ENCODE measurements at regions not wholly inside any gene's neighbourhood (a gene's known extent, or its start where the extent isn't known, plus 50 kb on each side); places are given as distances from the start of the nearest gene placed in this dataset.
"Not testable (repeated sequence)": the region's sequence is repeated elsewhere in the genome, so short reads cannot be mapped to it uniquely, and the experiment has no call there.

- in situ Hi-C loops (cut with MboI; ENCODE audit: low sequenced_read_pairs in 4 of 4): not testable (repeated sequence)
Observed at GRCh38 chr2:87567093-87567492, 180.8 kb upstream of the PLGLB2 start.

GRCh38 chr2:87567912-87568311, 180.0 kb upstream of the PLGLB2 start:
- DNase-seq; in situ Hi-C loops (cut with MboI; ENCODE audit: low sequenced_read_pairs in 4 of 4); H3K36me3 ChIP-seq; ATAC-seq; intact Hi-C loops (cut with DNase I; ENCODE audit: low total_unique reads); H3K27ac ChIP-seq; H3K9me3 ChIP-seq; H3K27me3 ChIP-seq; H3K4me1 ChIP-seq; H3K4me3 ChIP-seq: not testable (repeated sequence)

More at GRCh38 chr2:87567093-87567492, 180.8 kb upstream of the PLGLB2 start:
- H3K9me3 ChIP-seq; H3K4me1 ChIP-seq; H3K27me3 ChIP-seq; H3K4me3 ChIP-seq; ATAC-seq; H3K27ac ChIP-seq; DNase-seq; intact Hi-C loops (cut with DNase I; ENCODE audit: low total_unique reads); H3K36me3 ChIP-seq: not testable (repeated sequence)

- H3K36me3 ChIP-seq; H3K4me3 ChIP-seq; DNase-seq; in situ Hi-C loops (cut with MboI; ENCODE audit: low sequenced_read_pairs in 4 of 4); ATAC-seq; intact Hi-C loops (cut with DNase I; ENCODE audit: low total_unique reads); H3K27me3 ChIP-seq; H3K27ac ChIP-seq; H3K9me3 ChIP-seq; H3K4me1 ChIP-seq: not testable (repeated sequence)
Observed at GRCh38 chr2:87568554-87569278, 179.2 kb upstream of the PLGLB2 start.

GRCh38 chr2:87569689-87570397, 178.0 kb upstream of the PLGLB2 start:
- DNase-seq: not testable (repeated sequence)

GRCh38 chr2:87571889-87572465, 175.9 kb upstream of the PLGLB2 start:
- ATAC-seq; H3K4me1 ChIP-seq; H3K9me3 ChIP-seq; H3K27ac ChIP-seq; DNase-seq; H3K4me3 ChIP-seq; H3K27me3 ChIP-seq; intact Hi-C loops (cut with DNase I; ENCODE audit: low total_unique reads); in situ Hi-C loops (cut with MboI; ENCODE audit: low sequenced_read_pairs in 4 of 4); H3K36me3 ChIP-seq: not testable (repeated sequence)

More at GRCh38 chr2:87569689-87570397, 178.0 kb upstream of the PLGLB2 start:
- ATAC-seq; H3K4me3 ChIP-seq; intact Hi-C loops (cut with DNase I; ENCODE audit: low total_unique reads); H3K27ac ChIP-seq; in situ Hi-C loops (cut with MboI; ENCODE audit: low sequenced_read_pairs in 4 of 4); H3K9me3 ChIP-seq; H3K36me3 ChIP-seq; H3K27me3 ChIP-seq; H3K4me1 ChIP-seq: not testable (repeated sequence)

- DNase-seq; H3K27me3 ChIP-seq; H3K4me1 ChIP-seq; in situ Hi-C loops (cut with MboI; ENCODE audit: low sequenced_read_pairs in 4 of 4); intact Hi-C loops (cut with DNase I; ENCODE audit: low total_unique reads); H3K36me3 ChIP-seq; H3K9me3 ChIP-seq; H3K4me3 ChIP-seq; H3K27ac ChIP-seq; ATAC-seq: not testable (repeated sequence)
Observed at GRCh38 chr2:87572906-87573305, 175.0 kb upstream of the PLGLB2 start.

- H3K4me3 ChIP-seq; H3K9me3 ChIP-seq; intact Hi-C loops (cut with DNase I; ENCODE audit: low total_unique reads); H3K4me1 ChIP-seq; H3K27me3 ChIP-seq; H3K36me3 ChIP-seq; in situ Hi-C loops (cut with MboI; ENCODE audit: low sequenced_read_pairs in 4 of 4); DNase-seq; H3K27ac ChIP-seq: not testable (repeated sequence)
- ATAC-seq: peak; percentile 80 to 87
Observed at GRCh38 chr2:87573386-87574192, 174.3 kb upstream of the PLGLB2 start.

GRCh38 chr2:87574193-87575119, 173.4 kb upstream of the PLGLB2 start:
- H3K36me3 ChIP-seq; H3K4me1 ChIP-seq; intact Hi-C loops (cut with DNase I; ENCODE audit: low total_unique reads); H3K27me3 ChIP-seq; H3K4me3 ChIP-seq; in situ Hi-C loops (cut with MboI; ENCODE audit: low sequenced_read_pairs in 4 of 4); DNase-seq; H3K9me3 ChIP-seq; H3K27ac ChIP-seq: not testable (repeated sequence)
- ATAC-seq: peak; percentile 34 to 52

GRCh38 chr2:87575138-87575537, 172.7 kb upstream of the PLGLB2 start:
- H3K27ac ChIP-seq; in situ Hi-C loops (cut with MboI; ENCODE audit: low sequenced_read_pairs in 4 of 4): not testable (repeated sequence)

GRCh38 chr2:87577358-87577757, 170.5 kb upstream of the PLGLB2 start:
- H3K27ac ChIP-seq; H3K9me3 ChIP-seq; H3K27me3 ChIP-seq; H3K4me3 ChIP-seq; DNase-seq; H3K36me3 ChIP-seq; H3K4me1 ChIP-seq; intact Hi-C loops (cut with DNase I; ENCODE audit: low total_unique reads); in situ Hi-C loops (cut with MboI; ENCODE audit: low sequenced_read_pairs in 4 of 4); ATAC-seq: not testable (repeated sequence)

More at GRCh38 chr2:87575138-87575537, 172.7 kb upstream of the PLGLB2 start:
- H3K4me3 ChIP-seq; H3K27me3 ChIP-seq; H3K36me3 ChIP-seq; DNase-seq; intact Hi-C loops (cut with DNase I; ENCODE audit: low total_unique reads); H3K9me3 ChIP-seq; H3K4me1 ChIP-seq; ATAC-seq: not testable (repeated sequence)
